ENCODE measurements at regions not wholly inside any gene's neighbourhood (a gene's known extent, or its start where the extent isn't known, plus 50 kb on each side); places are given as distances from the start of the nearest gene placed in this dataset.

DNA sequence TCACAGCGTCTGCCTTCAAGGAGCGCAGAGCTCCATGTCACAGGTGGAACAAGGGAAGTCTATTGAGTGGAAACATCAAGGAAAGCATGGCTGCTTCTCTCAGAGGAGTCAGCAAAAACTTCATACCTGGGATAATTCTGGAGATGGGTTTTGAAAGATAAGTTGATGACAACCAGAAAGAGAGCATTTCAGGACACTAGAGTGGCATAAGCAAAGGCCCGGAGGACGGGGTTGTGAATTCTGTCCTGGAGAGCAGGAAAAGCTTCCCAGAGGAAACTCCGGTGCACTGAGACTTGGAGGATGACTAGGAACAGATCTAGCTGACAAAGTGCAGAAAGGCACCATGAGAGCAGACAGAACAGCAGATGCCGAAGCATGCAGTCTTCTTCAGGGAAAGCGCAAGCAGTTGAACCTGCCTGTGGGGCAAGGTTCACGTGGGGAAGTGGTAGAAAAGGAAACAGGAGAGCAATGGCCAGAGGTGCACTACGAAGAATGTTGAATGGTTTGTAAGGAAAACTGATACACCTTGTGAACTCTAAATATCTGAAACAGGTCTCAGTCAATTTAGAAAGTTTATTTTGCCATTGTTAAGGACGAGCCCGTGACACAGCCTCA is 222.9 kb downstream of the PLPP3 start:
- Histone ChIP-seq H3K27me3 (ENCODE audit: control insufficient read depth, insufficient read depth, low read length) (no peaks in the 10 kb centered on the region), H3K36me3 (ENCODE audit: control insufficient read depth, insufficient read depth, low read length) (no peaks in the 10 kb centered on the region), H3K9me3 (ENCODE audit: control insufficient read depth, insufficient read depth, low read length) (no peaks in the 10 kb centered on the region), H3K27ac (ENCODE audit: low read length) (no peak overlapping the region), H3K4me1 (ENCODE audit: control insufficient read depth, insufficient read depth, low read length) (no peaks in the 10 kb centered on the region), H3K4me3 (ENCODE audit: low read length) (no peak overlapping the region)
- ATAC-seq (no peak), DNase-seq (no peak)
- Mint-ChIP-seq H3K9me3 (no peaks in the 10 kb centered on the region), H3K4me1 (no peaks in the 10 kb centered on the region), H3K4me3 (no peak overlapping the region), H3K27me3 (ENCODE audit: low read depth in 2 of 2) (peaks cover 0 to 18% of the 10 kb centered on the region in 2 donors), H3K36me3 (no peaks in the 10 kb centered on the region), H3K27ac (no peak overlapping the region)
- WGBS (ENCODE audit: insufficient coverage): 90% methylated on average over 9 of the region's 11 CpGs
- TF ChIP-seq, protein P1, sequence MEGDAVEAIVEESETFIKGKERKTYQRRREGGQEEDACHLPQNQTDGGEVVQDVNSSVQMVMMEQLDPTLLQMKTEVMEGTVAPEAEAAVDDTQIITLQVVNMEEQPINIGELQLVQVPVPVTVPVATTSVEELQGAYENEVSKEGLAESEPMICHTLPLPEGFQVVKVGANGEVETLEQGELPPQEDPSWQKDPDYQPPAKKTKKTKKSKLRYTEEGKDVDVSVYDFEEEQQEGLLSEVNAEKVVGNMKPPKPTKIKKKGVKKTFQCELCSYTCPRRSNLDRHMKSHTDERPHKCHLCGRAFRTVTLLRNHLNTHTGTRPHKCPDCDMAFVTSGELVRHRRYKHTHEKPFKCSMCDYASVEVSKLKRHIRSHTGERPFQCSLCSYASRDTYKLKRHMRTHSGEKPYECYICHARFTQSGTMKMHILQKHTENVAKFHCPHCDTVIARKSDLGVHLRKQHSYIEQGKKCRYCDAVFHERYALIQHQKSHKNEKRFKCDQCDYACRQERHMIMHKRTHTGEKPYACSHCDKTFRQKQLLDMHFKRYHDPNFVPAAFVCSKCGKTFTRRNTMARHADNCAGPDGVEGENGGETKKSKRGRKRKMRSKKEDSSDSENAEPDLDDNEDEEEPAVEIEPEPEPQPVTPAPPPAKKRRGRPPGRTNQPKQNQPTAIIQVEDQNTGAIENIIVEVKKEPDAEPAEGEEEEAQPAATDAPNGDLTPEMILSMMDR (IDR thresholded peaks at IDR 0.05): no peak
- intact Hi-C loops (cut with micrococcal nuclease): no loop called here

DNA sequence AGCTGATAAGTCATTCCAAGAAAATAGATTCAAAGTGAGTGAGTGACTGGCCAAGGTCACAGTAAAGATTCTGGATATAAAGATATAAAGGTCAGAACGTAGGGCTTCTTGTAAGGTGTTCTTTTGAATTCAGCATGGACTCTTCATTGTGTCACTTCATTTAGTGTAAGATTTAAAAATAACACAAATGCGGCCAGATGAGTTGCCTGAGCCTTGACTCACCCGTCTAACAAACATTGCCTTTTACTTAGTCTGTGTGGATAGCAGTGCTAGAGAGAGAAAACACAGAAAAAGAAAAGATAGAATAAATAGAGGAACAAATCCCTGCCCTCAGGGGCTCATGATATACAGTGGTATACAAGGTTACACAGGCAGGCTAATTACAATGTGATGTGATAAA is 223.4 kb downstream of the PLPP3 start:
- no peak overlapping the region for H3K27ac ChIP-seq (ENCODE audit: low read length)
- ATAC-seq (no peak), DNase-seq (no peak)
- H3K36me3 ChIP-seq (ENCODE audit: control insufficient read depth, insufficient read depth, low read length): no peaks in the 10 kb centered on the region
- no peaks in the 10 kb centered on the region for H3K4me1 Mint-ChIP-seq
- no peaks in the 10 kb centered on the region for H3K9me3 ChIP-seq (ENCODE audit: control insufficient read depth, insufficient read depth, low read length)
- peaks cover 0 to 18% of the 10 kb centered on the region in 2 donors for H3K27me3 Mint-ChIP-seq (ENCODE audit: low read depth in 2 of 2)
- intact Hi-C loops (cut with micrococcal nuclease): no loop called here
- no peaks in the 10 kb centered on the region for H3K27me3 ChIP-seq (ENCODE audit: control insufficient read depth, insufficient read depth, low read length)
- TF ChIP-seq, protein P1 (IDR thresholded peaks at IDR 0.05): no peak
- WGBS (ENCODE audit: insufficient coverage): 83% methylated on average over 1 of the region's 3 CpGs
- H3K36me3 Mint-ChIP-seq: no peaks in the 10 kb centered on the region
- no peaks in the 10 kb centered on the region for H3K4me1 ChIP-seq (ENCODE audit: control insufficient read depth, insufficient read depth, low read length)
- H3K9me3 Mint-ChIP-seq: no peaks in the 10 kb centered on the region
- H3K4me3 ChIP-seq (ENCODE audit: low read length): no peak overlapping the region
- H3K27ac Mint-ChIP-seq: no peak overlapping the region
- H3K4me3 Mint-ChIP-seq: no peak overlapping the region

DNA sequence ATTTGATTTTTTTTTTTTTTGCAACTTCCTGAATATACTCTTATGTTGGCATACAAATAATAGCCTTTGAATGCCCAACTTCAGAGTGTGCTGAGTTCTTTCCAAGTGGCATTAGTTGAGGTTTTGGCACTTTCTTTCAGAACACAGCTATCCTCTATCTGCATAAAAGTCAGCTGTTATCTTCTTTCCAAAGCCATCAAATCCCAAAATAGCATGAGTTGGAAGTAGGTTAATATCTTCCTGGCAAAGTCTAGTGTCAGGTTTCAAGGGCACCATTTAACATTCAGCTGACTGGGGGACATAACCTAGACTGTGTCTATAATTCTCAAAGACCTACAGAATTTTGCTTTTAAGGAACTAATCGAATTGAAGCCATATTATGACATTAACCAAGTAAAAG is 223.9 kb downstream of the PLPP3 start:
- WGBS (ENCODE audit: insufficient coverage): 25% methylated on average over 1 of the region's 1 CpG
- Mint-ChIP-seq H3K27me3 (ENCODE audit: low read depth in 2 of 2) (peaks cover 0 to 18% of the 10 kb centered on the region in 2 donors), H3K9me3 (no peaks in the 10 kb centered on the region), H3K27ac (no peak overlapping the region), H3K4me1 (no peaks in the 10 kb centered on the region), H3K4me3 (no peak overlapping the region), H3K36me3 (no peaks in the 10 kb centered on the region)
- Histone ChIP-seq H3K4me3 (ENCODE audit: low read length) (no peak overlapping the region), H3K9me3 (ENCODE audit: control insufficient read depth, insufficient read depth, low read length) (no peaks in the 10 kb centered on the region), H3K27ac (ENCODE audit: low read length) (no peak overlapping the region), H3K36me3 (ENCODE audit: control insufficient read depth, insufficient read depth, low read length) (no peaks in the 10 kb centered on the region), H3K27me3 (ENCODE audit: control insufficient read depth, insufficient read depth, low read length) (no peaks in the 10 kb centered on the region), H3K4me1 (ENCODE audit: control insufficient read depth, insufficient read depth, low read length) (no peaks in the 10 kb centered on the region)
- no peak for DNase-seq
- intact Hi-C loops (cut with micrococcal nuclease): no loop called here
- TF ChIP-seq, protein P1 (IDR thresholded peaks at IDR 0.05): no peak
- no peak for ATAC-seq

DNA sequence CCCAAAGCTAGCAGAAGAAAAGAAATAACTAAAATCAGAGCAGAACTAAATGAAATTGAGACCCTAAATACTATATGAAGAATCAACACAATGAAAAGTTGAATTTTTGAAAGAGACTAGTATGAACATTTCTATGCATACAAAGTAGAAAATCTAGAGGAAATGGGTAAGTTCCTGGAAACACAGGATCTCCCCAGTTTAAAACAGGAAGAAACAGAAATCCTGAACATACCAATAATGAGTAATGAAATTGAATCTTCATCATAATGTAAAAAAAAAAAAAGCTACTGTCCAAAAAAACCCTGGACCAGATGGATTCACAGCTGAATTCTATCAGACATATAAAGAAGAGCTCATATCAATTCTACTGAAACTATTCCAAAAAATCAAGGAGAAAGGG is 233.5 kb downstream of the PLPP3 start:
- TF ChIP-seq, protein P1 (IDR thresholded peaks at IDR 0.05): no peak
- no peaks in the 10 kb centered on the region for H3K27me3 ChIP-seq (ENCODE audit: control insufficient read depth, insufficient read depth, low read length)
- no peaks in the 10 kb centered on the region for H3K4me1 ChIP-seq (ENCODE audit: control insufficient read depth, insufficient read depth, low read length)
- Mint-ChIP-seq H3K4me1 (no peaks in the 10 kb centered on the region), H3K27me3 (ENCODE audit: low read depth in 2 of 2) (peaks cover 0 to 6% of the 10 kb centered on the region in 2 donors), H3K27ac (no peak overlapping the region), H3K36me3 (no peaks in the 10 kb centered on the region), H3K4me3 (no peak overlapping the region), H3K9me3 (peaks cover 0 to 8% of the 10 kb centered on the region in 2 donors)
- no peak overlapping the region for H3K4me3 ChIP-seq (ENCODE audit: low read length)
- no peak for ATAC-seq
- peaks cover 4% of the 10 kb centered on the region for H3K9me3 ChIP-seq (ENCODE audit: control insufficient read depth, insufficient read depth, low read length)
- no peak for DNase-seq
- no peaks in the 10 kb centered on the region for H3K36me3 ChIP-seq (ENCODE audit: control insufficient read depth, insufficient read depth, low read length)
- intact Hi-C loops (cut with micrococcal nuclease): no loop called here
- no peak overlapping the region for H3K27ac ChIP-seq (ENCODE audit: low read length)
